Renal cortical epithelial cell (primary cell): ENCODE measurements at regions not wholly inside any gene's neighbourhood (a gene's known extent, or its start where the extent isn't known, plus 50 kb on each side); places are given as distances from the start of the nearest gene placed in this dataset.
A peak's percentile ranks its signal among the peaks of the same experiment; 100 is the strongest.
"Not testable (repeated sequence)": the region's sequence is repeated elsewhere in the genome, so short reads cannot be mapped to it uniquely, and the experiment has no call there.

ENCODE experiments used
- DNase-seq: peaks from one replicate; pipeline ENCODE4 v3.0.0-alpha.2; 2011; ENCODE audit warnings: low read depth

- no peak for DNase-seq
These were observed 260.9 kb upstream of the PLPP4 start for GRCh38 chr10:120195984-120196712.

- DNase-seq: no peak
These were observed 252.2 kb upstream of the PLPP4 start for GRCh38 chr10:120204877-120205276.

- DNase-seq: no peak
These were observed 251.5 kb upstream of the PLPP4 start for GRCh38 chr10:120205368-120206018.

GRCh38 chr10:120208488-120208887, 248.5 kb upstream of the PLPP4 start:
- no peak for DNase-seq

- no peak for DNase-seq
These were observed 247.8 kb upstream of the PLPP4 start for GRCh38 chr10:120209124-120209762.

- no peak for DNase-seq
These were observed 244.8 kb upstream of the PLPP4 start for GRCh38 chr10:120212275-120212674.

- DNase-seq: not testable (repeated sequence)
These were observed 243.7 kb upstream of the PLPP4 start for GRCh38 chr10:120213283-120213682.

GRCh38 chr10:120217736-120218135, 239.3 kb upstream of the PLPP4 start:
- no peak for DNase-seq

GRCh38 chr10:120221873-120222485, 235.0 kb upstream of the PLPP4 start:
- peak; percentile 56 for DNase-seq

GRCh38 chr10:120229641-120230040, 227.4 kb upstream of the PLPP4 start:
- no peak for DNase-seq

- DNase-seq: not testable (repeated sequence)
These were observed 217.3 kb upstream of the PLPP4 start for GRCh38 chr10:120239695-120240094.

- DNase-seq: no peak
These were observed 205.1 kb upstream of the PLPP4 start for GRCh38 chr10:120251821-120252442.

- DNase-seq: no peak
These were observed 203.9 kb upstream of the PLPP4 start for GRCh38 chr10:120253131-120253530.

- no peak for DNase-seq
These were observed 196.6 kb upstream of the PLPP4 start for GRCh38 chr10:120260456-120260855.

- peak; percentile 94 for DNase-seq
These were observed 194.0 kb upstream of the PLPP4 start for GRCh38 chr10:120262857-120263547.

GRCh38 chr10:120266022-120266421, 191.0 kb upstream of the PLPP4 start:
- DNase-seq: no peak

GRCh38 chr10:120270906-120271305, 186.1 kb upstream of the PLPP4 start:
- DNase-seq: no peak

- DNase-seq: no peak
These were observed 185.3 kb upstream of the PLPP4 start for GRCh38 chr10:120271696-120272095.

GRCh38 chr10:120272350-120272749, 184.7 kb upstream of the PLPP4 start:
- no peak for DNase-seq

- no peak for DNase-seq
These were observed 179.0 kb upstream of the PLPP4 start for GRCh38 chr10:120278069-120278468.

GRCh38 chr10:120279196-120279595, 177.8 kb upstream of the PLPP4 start:
- no peak for DNase-seq

- DNase-seq: no peak
These were observed 174.6 kb upstream of the PLPP4 start for GRCh38 chr10:120282421-120282820.
